ENCODE measurements at regions not wholly inside any gene's neighbourhood (a gene's known extent, or its start where the extent isn't known, plus 50 kb on each side); places are given as distances from the start of the nearest gene placed in this dataset.

GRCh38 chr2:2787301-2787907 lies 456.3 kb upstream of the MYT1L start:
- no peak overlapping the region for H2BK20ac ChIP-seq (ENCODE audit: low read depth, low read length)
- H3K27me3 ChIP-seq (ENCODE audit: control insufficient read depth, insufficient read depth, low read length) = no peaks in the 10 kb centered on the region
- no peak overlapping the region for H3K14ac ChIP-seq (replicated peaks; ENCODE audit: low read depth, low read length)
- no peak overlapping the region for H3K9ac ChIP-seq (ENCODE audit: low read depth, low read length)
- H3K56ac ChIP-seq (ENCODE audit: extremely low read depth, insufficient read depth, low read length) = no peak overlapping the region
- no peaks in the 10 kb centered on the region for H3K4me1 ChIP-seq (ENCODE audit: control insufficient read depth, insufficient read depth, low read length)
- no peak overlapping the region for H4K91ac ChIP-seq (ENCODE audit: insufficient read depth, low read depth, low read length)
- H3K79me1 ChIP-seq (ENCODE audit: low read depth in 1 of 2, low read length in 2 of 2) = no peaks in the 10 kb centered on the region
- no peak overlapping the region for H2AFZ ChIP-seq (replicated peaks; ENCODE audit: low read length, poor library complexity)
- H4K5ac ChIP-seq (ENCODE audit: low read depth, low read length) = no peak overlapping the region
- CTCF ChIA-PET = no interaction called here
- no peak overlapping the region for H3K4ac ChIP-seq (ENCODE audit: low read depth, low read length)
- no peak overlapping the region for H4K8ac ChIP-seq (ENCODE audit: low read depth in 2 of 2, low read length in 2 of 2)
- intact Hi-C loops (cut with micrococcal nuclease) = no loop called here
- POLR2A ChIA-PET (ENCODE audit: unreplicated experiment) = no interaction called here
- BruUV-seq (replicated peaks) = no TSS peak
- WGBS, 2 experiments (ENCODE audit: extremely low coverage in 2 of 2, insufficient read length in 1 of 2) = 32% methylated on average over 6 of the region's 19 CpGs; no CpG with 5 or more reads in 1 of the 2 experiments
- no peak overlapping the region for H3K27ac ChIP-seq (ENCODE audit: insufficient read depth, low read length)
- no peak for DNase-seq
- dilution Hi-C loops (cut with HindIII; ENCODE audit: low sequenced_read_pairs, unreplicated experiment) = no loop called here
- ATAC-seq (ENCODE audit: low read depth) = no peak
- no peak overlapping the region for H3K4me3 ChIP-seq (ENCODE audit: insufficient read depth, low read depth, low read length)
- H2AK9ac ChIP-seq (replicated peaks; ENCODE audit: low read depth, low read length, poor library complexity) = no peak overlapping the region
- H4K20me1 ChIP-seq (ENCODE audit: insufficient read depth, low read length) = no peaks in the 10 kb centered on the region
- H3K9me1 ChIP-seq (ENCODE audit: insufficient read depth, low read length) = no peaks in the 10 kb centered on the region
- H3K4me2 ChIP-seq (ENCODE audit: low read depth, low read length) = no peak overlapping the region
- H3K36me3 ChIP-seq (ENCODE audit: control insufficient read depth, insufficient read depth, low read length) = no peaks in the 10 kb centered on the region
- no peak overlapping the region for H3K23ac ChIP-seq (ENCODE audit: low read depth, low read length)
- H2AK5ac ChIP-seq (ENCODE audit: low read depth, low read length) = no peak overlapping the region
- H2BK5ac ChIP-seq (ENCODE audit: low read depth, low read length, poor library complexity, severe bottlenecking) = no peak overlapping the region
- peaks cover 57% of the 10 kb centered on the region for H3K9me3 ChIP-seq (ENCODE audit: control insufficient read depth, insufficient read depth, low read length)
- in situ Hi-C loops (cut with MboI; ENCODE audit: low sequenced_read_pairs) = no loop called here
- no peak overlapping the region for H3K18ac ChIP-seq (ENCODE audit: low read depth, low read length)
- no peak overlapping the region for H2BK15ac ChIP-seq (ENCODE audit: low read depth, low read length)
- H2BK120ac ChIP-seq (ENCODE audit: low read depth, low read length) = no peak overlapping the region
- TF ChIP-seq MXI1 (IDR thresholded peaks at IDR 0.05; ENCODE audit: borderline replicate concordance, low read depth, low read length) (no peak), RCOR1 (IDR thresholded peaks at IDR 0.05; ENCODE audit: insufficient replicate concordance, low read length) (no peak), ELK1 (IDR thresholded peaks at IDR 0.05; ENCODE audit: borderline replicate concordance, low read depth, low read length) (no peak), NFE2L2 (IDR thresholded peaks at IDR 0.05; ENCODE audit: low read depth, low read length) (no peak), BHLHE40 (IDR thresholded peaks at IDR 0.05; ENCODE audit: low read depth, low read length) (no peak), MAFK (IDR thresholded peaks at IDR 0.05; ENCODE audit: low read depth, low read length) (no peak), RFX5 (IDR thresholded peaks at IDR 0.05; ENCODE audit: low read depth, low read length) (no peak), MAZ (IDR thresholded peaks at IDR 0.05; ENCODE audit: borderline replicate concordance, low read depth, low read length) (no peak), POLR2A (IDR thresholded peaks at IDR 0.05; ENCODE audit: low read depth, low read length) (no peak), CEBPB (IDR thresholded peaks at IDR 0.05; ENCODE audit: low read depth, low read length) (no peak), RAD21 (IDR thresholded peaks at IDR 0.05; ENCODE audit: low read length) (no peak), SMC3 (IDR thresholded peaks at IDR 0.05; ENCODE audit: low read depth, low read length) (no peak)
- TF ChIP-seq, protein P1, sequence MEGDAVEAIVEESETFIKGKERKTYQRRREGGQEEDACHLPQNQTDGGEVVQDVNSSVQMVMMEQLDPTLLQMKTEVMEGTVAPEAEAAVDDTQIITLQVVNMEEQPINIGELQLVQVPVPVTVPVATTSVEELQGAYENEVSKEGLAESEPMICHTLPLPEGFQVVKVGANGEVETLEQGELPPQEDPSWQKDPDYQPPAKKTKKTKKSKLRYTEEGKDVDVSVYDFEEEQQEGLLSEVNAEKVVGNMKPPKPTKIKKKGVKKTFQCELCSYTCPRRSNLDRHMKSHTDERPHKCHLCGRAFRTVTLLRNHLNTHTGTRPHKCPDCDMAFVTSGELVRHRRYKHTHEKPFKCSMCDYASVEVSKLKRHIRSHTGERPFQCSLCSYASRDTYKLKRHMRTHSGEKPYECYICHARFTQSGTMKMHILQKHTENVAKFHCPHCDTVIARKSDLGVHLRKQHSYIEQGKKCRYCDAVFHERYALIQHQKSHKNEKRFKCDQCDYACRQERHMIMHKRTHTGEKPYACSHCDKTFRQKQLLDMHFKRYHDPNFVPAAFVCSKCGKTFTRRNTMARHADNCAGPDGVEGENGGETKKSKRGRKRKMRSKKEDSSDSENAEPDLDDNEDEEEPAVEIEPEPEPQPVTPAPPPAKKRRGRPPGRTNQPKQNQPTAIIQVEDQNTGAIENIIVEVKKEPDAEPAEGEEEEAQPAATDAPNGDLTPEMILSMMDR (conservative IDR thresholded peaks at IDR 0.05; ENCODE audit: low read depth, low read length) = no peak
- TF ChIP-seq, protein P2, sequence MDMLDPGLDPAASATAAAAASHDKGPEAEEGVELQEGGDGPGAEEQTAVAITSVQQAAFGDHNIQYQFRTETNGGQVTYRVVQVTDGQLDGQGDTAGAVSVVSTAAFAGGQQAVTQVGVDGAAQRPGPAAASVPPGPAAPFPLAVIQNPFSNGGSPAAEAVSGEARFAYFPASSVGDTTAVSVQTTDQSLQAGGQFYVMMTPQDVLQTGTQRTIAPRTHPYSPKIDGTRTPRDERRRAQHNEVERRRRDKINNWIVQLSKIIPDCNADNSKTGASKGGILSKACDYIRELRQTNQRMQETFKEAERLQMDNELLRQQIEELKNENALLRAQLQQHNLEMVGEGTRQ (IDR thresholded peaks at IDR 0.05; ENCODE audit: low read depth, low read length) = no peak
